GM21390 (cell line): ENCODE measurements at regions not wholly inside any gene's neighbourhood (a gene's known extent, or its start where the extent isn't known, plus 50 kb on each side); places are given as distances from the start of the nearest gene placed in this dataset.
"Not testable (repeated sequence)": the region's sequence is repeated elsewhere in the genome, so short reads cannot be mapped to it uniquely, and the experiment has no call there.

Experiments used
- ATAC-seq: cut with Tn5 transposase; IDR thresholded peaks from one replicate; pipeline ENCODE4 v1.9.1; 2021; ENCODE audit not compliant: unreplicated experiment

DNA sequence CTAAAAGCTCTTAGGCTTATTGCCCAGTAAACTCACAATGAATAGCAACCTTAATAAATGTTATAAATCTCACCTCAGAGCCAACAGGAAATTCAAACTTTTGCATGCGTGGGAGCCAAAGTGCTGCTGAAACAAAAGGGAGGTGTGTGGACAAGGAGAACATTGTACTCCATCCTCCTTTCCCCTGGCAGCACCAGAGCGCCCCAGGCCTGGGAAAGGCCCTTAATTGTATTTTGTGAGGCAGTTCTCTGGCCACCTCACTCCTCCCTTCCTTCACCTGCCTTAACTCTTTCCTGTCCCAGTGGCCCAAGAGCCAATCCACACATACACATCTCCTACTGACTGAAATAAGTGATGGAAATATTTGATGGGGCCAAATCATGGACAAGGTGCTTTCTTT is 648.5 kb downstream of the LMO4 start:
- no peak for ATAC-seq

DNA sequence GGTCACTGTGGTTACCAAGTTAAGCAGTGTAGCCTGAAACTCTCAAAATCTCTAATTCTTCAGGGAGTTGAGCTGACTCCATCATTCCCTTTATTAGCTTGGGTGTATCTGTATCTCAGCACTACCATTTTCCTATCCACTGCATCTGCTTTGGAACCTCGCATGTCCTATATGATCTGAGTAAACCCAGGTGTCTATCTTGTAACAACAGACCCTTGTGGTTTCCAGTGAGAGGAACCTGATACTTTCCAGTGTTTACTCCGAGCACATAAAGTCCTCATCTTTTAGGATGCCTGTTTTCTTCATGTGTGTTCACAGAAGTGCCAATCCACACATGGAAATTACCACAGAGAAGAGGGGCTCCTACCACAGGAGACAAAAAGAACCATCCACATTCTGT is 650.4 kb downstream of the LMO4 start:
- no peak for ATAC-seq

DNA sequence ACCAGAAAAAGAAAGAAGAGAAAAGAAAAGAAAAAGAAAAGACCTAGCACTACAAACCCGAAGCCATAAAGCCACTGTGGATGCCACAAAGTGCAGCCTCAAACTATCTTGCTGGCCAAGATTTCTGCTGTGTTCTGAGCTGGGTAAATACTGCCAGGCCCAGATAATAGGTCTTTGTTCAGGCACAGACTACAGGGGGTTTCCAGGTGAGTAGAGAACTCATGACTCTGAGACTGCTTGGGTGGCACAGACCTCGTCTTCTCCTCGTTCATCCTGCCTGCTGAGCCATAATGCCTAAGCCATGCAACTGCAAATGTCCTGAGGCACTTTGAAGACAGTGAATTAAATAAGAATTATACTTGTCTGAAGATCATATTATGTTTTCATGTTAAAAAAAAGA is 651.8 kb downstream of the LMO4 start:
- ATAC-seq: no peak

DNA sequence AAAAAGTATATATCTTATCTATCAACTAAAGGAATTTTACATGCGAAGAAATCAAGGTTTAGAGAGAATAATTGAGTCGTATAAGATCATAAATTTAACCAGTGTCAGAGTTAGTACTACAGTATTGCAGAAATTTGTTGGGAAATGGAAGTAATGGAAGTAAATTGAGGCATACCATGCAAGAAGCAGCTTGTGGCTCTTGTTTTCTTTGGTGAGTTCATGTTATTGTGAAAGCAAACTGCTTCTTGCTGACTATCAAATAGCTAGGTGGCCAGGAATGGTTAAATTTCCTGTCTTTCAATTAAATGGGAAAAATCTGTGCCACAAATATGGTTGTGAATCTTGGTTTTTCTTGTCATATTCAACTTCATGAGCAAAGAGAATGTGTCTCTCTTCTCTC is 652.7 kb downstream of the LMO4 start:
- no peak for ATAC-seq

DNA sequence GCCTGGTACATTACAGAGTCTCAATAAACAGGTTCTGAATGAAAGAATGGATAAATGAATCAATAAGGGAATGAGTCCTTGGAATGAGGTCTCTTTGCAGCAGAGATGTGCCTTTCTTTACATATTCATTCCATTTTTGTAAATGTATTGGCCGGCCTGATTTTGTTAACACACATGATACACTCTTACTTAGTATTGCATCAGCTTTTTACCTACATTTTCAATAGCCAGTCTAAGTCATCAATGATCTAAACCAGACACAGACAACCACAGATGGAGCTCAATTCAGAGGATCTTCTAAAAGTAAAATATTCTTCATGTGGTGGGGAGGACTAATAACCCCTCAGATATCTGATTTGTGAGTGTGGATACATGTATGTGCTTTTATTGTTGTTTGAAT is 653.1 kb downstream of the LMO4 start:
- no peak for ATAC-seq

DNA sequence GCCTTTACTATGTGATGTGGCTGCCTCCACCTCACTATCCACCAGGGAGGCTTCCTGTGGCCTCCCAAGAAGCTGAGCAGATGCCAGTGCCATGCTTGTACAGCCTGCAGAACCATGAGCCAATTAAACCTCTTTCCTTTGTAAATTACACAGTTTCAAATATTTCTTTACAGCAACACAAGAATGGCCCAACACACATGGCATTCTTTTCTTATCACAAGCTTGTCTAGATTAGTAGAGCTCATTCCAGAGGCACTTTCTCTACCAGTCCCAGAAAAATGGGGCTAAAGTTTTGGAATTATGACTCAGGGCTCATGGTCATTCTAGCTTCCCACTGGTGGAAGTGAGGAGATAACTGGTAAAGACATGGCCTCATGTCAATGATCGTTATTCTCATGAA is 655.2 kb downstream of the LMO4 start:
- no peak for ATAC-seq

DNA sequence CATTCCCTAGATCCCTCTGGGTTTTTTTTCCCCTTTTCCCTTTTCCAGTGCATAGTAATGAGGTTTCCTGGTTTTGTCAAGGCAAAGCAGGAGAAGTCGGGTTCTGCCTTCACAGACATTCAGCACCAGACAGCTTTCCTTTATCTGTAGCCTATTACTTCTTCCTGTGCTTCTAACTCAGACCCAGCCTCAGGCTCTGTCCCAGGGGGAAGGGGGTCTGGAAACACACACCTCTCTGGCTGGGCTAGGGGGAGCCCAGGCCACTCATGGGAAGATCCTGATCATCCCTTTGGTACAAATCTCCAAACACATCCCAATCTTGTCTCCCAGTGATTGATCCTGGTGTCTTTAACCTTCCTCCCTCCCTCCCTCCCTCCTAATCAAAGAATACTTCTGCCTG is 656.4 kb downstream of the LMO4 start:
- no peak for ATAC-seq

DNA sequence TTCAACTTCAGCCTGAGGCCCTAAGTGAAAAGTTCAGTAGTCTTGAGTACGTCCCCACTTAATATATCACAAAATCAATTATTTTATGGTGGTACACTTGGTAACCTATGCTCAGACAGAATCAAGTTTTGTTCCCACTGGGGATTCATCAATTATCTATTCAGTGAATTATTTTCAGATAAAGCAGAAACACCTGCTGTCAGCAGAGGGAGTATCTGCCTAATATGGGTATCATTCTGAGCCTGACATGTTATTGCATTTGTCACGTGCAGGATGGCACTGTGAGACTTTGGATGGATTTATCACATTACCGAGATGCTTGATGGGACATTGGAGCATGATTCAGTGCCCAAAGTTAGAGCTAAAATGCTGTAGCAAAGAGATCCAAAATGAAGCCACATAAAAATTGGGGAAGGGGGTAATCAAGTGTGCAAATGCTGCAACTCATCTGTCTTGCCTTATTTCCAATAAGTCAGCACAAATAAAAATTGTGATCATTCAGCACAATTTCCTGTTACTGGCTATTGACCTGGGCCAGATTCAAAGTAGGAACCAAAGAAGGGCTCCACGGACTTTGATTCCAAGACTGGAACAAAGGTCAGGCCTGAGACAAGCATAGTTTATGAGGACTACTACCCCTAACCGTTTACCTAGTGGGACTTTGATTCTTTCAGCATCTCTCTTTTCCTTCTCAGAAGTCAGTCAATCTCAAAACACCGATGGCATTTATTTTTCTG is 657.6 kb downstream of the LMO4 start:
- ATAC-seq: no peak

DNA sequence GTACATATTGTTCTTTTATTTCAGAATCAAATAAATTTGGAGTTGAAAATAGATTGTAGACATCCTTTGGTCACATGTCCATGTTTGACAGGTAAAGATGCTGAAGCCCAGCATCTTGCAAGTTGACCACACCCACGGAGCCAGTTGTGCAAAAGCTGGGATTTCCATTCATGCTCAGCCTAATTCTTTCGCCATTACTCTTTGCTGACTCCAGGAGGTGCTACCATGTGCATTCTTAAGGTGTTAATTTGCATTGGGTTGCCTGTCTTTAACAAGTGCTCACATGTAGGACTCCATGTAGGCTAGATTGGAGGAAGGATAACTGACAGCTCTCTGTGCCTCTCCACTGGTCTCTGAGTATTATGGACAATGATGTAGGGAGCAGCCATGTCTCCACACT is 660.7 kb downstream of the LMO4 start:
- no peak for ATAC-seq

DNA sequence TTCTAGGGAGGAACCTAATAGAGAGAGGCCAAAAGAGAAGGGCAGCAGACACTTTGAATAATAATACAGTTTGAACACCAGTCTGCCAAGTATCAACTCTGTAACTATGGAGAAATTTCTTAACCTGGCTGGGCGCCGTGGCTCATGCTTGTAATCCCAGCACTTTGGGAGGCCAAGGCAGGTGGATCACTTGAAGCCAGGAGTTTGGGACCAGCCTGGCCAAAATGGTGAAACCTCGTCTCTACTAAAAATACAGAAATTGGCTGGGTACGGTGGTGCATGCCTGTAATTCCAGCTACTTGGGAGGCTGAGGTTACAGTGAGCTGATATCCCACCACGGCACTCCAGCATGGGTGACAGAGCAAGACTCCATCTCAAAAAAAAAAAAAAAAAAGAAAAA is 663.9 kb downstream of the LMO4 start:
- ATAC-seq: not testable (repeated sequence)

DNA sequence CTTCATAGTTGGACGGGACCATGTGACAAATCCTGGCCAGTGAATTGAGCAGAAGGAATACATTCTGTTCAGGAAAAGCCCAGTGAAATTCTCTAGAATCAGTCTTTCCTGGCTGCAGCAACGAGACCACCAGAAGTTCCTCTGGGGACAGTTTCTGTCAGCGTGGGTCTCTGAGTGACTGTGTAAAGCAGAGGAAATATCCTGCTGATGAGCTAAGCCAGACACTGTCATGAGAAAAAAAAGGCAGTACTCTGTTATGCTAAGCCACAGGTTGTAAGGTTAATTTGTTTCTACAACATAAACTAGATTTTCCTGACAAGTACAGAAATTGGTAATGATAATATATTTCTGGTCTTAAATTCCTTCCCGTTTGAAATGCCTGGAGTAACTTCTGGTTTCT is 664.4 kb downstream of the LMO4 start:
- no peak for ATAC-seq

DNA sequence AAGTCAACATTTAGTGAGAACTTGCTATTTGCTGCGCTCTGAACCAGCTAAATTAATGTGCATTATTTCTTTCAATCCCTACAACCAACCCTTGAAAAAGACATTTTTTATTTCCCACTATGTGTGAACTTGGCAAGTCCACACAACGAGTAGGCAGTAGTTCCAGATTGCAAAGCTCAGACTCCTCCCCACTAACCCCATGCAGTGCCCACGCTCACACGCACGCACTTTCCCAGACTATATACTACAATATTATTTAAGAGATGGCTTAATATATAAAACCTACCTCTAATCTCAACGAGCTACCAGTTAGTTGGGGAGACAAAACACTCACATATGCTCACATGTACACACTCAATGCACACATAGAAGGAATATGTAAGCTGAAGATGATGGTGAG is 671.2 kb downstream of the LMO4 start:
- ATAC-seq: no peak

DNA sequence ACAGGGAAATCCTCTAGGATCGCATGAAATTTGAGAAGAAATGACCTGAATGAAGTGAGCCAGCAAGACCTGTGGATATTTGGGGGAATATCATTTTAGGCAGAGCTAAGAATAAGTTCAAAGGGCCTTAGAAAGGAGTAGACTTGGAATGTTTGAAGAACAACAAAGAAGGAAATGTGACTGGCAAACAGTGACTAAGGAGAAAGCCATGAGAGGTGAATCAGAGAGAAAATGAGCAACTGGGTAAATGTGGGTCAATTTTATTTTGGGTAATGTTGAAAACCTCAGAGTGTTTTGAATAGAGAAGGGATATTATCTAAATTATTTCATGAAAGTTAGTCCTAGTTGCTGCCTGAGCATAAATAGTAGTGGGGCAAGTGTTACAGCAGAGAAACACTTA is 672.8 kb downstream of the LMO4 start:
- ATAC-seq: no peak

DNA sequence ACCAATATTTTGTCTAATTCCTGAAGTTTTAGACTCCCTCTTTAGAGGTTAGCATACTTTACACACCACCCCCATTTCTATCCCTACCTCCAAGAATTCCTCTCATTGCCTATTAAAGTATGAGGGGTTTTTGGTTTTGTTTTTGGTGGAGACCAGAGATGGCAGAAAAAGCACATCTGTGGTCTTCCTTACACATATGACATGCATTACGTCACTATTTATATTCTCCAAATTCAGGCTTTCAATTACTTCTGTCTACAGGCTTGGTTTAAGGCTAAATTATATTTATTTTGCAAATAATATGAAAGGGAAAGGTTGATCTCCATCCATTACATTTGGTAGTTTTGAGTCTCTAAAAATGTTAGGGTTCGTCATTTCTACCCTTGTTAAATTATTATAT is 674.6 kb downstream of the LMO4 start:
- ATAC-seq: no peak

DNA sequence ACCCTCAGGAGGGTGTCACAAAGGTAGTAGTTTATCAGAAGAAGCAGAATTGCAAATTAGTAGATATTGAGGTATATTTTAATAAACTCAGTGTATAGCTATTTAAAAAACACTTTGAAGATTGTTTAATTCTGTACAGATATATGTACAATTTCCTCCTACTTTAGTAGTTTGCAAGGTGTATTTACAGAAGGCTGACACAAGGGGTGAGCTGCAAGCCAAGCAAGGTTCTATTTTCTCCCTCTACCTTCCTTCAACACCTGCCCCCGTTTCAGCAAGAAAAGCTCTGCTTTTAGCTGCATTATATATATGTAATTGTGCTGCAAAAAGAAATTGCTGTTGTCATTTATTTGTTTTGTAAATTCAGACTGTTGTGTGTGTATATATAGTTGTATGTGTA is 674.2 kb upstream of the PKN2 start:
- no peak for ATAC-seq

DNA sequence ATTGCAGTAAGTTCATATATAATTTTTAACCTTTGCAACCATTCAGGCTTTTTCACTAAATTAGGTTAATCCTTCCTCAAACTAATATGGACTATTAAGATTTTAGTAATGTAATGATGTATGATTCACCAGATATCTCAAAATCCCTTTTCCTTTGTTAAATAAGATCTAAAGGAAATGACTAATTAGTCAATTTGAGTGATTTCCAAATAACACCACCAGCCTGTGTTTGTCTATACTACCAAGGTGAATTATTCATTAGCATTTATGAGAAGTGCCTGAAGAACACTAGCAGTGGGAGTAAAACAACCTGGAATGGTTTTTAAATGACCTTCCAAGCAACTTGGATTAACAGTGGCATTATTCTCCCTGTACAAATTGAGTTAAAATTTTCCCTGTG is 670.6 kb upstream of the PKN2 start:
- no peak for ATAC-seq

DNA sequence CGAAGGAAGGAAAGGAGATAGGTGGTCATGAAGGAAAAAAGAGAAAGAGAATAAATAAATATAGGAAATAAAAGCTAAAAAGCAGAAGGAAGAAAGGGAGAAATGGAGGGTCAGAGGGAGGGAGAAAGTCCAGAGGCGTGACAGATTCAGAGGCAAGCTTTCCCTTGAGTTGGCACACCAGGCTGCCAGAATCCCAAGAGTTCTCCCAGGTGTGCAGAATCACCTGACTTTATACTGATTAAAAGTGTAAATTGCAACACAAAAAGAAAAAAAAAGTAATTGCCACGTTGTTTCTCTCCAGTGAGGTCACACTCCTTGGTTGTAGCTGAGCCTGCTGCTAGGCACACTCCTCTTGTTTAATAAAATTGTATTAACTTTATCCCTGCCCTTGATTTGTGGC is 669.9 kb upstream of the PKN2 start:
- no peak for ATAC-seq

DNA sequence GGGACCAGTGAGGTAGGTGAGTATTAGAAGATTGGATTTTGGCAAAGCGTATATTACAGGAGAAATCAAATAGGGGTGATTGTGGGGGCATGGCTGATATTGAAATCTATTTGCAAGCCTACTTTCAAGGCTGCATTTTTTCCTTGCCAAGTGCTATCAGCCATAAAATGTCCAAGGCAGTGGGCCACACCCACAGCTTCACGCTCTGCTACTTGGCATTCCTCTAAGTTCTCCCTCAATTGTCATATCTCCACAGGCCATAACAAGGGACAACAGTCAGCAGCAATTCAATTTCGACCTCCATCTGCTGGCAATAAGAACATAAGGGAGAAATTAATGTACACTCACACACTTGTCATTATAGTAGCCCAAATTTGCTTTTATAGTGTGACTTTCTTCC is 667.1 kb upstream of the PKN2 start:
- ATAC-seq: no peak

DNA sequence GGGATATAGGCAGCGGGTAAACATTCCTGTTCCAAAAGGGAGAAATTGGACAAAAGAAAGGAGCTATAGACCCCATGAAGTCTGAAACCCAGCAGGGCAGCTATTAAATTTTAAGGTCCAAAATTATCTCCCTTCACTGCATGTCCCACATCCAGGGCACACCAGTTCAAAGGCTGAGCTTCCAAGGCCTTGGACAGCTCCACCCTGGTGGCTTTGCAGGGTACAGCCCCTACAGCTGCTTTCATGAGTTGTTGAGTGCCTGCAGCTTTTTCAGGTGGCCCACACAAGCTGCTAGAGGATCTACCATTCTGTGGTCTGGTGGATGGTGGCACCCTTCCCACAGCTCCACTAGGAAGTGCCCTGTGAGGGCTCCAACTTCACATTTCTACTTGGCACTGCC is 662.5 kb upstream of the PKN2 start:
- no peak for ATAC-seq

DNA sequence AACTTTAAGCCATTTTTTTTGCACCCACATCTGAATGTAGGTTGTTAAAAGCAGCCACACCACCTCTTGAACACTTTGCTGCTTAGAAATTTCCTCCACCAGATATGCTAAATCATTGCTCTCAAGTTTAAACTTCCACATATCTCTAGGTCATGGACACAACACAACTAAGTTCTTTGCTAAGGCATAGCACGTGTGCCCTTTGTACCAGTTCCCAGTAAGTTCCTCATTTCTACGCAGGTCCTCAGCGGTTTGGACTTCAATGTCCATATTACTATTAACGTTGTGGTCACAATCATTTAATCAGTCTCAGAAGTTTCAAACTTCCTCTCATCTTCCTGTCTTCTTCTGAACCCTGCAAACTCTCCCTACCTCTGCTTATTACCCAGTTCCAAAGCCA is 661.6 kb upstream of the PKN2 start:
- no peak for ATAC-seq

DNA sequence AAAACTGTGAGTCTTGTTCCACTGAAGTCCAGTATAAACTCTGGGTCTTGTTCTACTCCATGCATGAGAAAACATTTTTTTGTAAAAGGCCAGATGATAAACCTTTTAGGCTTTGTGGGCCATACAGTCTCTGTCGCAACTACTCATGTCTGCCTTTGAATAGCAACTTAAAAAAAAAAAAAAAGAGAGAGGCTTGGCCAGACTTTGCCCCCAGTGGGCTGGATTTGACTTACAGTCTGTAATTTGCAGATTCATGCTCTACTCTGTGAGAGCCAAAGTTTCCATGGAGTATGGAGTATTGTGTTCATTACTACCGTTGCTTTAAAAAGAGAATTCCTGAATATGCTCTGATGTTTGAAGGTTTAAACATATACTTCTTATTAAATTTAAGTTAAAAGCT is 654.9 kb upstream of the PKN2 start:
- ATAC-seq: no peak

DNA sequence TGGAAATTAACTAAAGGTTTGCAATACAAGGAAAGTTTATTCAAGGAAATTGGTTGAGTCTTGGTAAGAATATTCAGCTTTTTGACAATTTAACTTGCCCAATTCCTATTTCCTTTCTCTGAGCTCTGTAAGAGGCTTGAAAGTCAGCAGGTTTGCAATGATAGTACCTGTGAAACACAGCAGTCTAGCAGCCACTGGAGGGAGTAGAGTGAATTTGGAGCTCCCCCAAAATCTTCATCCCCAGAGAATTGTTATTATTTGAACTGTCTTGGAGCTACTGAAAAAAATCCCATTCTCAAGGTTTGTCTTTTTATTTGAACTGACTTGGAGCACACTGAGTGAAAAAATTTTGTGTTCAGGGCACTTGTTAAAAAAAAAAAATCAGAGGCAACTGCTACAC is 654.2 kb upstream of the PKN2 start:
- ATAC-seq: no peak

DNA sequence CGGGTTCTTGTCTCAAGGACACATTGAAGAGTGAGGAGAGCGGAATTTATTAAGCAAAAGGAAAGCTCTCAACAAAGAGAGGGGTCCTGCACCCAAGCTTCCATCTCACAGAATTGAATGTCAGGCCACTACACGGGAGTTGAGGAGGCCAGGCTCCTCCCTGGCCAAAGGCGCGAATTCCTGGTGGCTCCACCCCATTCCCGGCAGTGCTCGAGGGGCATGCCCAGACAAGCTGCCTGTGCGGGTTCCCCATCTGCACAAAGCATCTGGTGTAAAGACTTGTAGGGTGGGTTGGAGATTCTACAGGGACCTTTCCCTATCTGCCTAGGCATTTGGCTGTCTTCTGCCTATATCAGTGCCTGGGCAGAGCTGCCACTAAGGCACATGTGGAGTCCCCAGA is 648.5 kb upstream of the PKN2 start:
- ATAC-seq: no peak
